Neural progenitor cell (in vitro differentiated cells): ENCODE measurements at regions not wholly inside any gene's neighbourhood (a gene's known extent, or its start where the extent isn't known, plus 50 kb on each side); places are given as distances from the start of the nearest gene placed in this dataset.
"Not testable (repeated sequence)": the region's sequence is repeated elsewhere in the genome, so short reads cannot be mapped to it uniquely, and the experiment has no call there.

Experiments used
- DNase-seq: peaks from one replicate; pipeline ENCODE4 v3.0.0-alpha.2; 2016; ENCODE audit warnings: low spot score
- H2AFZ ChIP-seq: fragments of 200-600 bp; sonication (generic); replicated peaks from 2 replicates; pipeline ENCODE4 v1.6.1; 2016; ENCODE audit warnings: antibody characterized with exemption
- H3F3A ChIP-seq: fragments of 200-600 bp; sonication (generic); 2 replicates; pipeline ENCODE4 v1.6.1; 2016; ENCODE audit warnings: antibody characterized with exemption, low read depth
- H3K27ac ChIP-seq: fragments of 200-600 bp; sonication (generic); 2 replicates; pipeline ENCODE4 v1.5.1; 2016; ENCODE audit warnings: mild to moderate bottlenecking
- H3K27me3 ChIP-seq: fragments of 200-600 bp; sonication (generic); 2 replicates; pipeline ENCODE4 v1.6.1; 2016; ENCODE audit warnings: mild to moderate bottlenecking, moderate library complexity
- H3K36me3 ChIP-seq: fragments of 200-600 bp; sonication (generic); 2 replicates; pipeline ENCODE4 v1.5.1; 2016
- H3K4me1 ChIP-seq: fragments of 200-600 bp; sonication (generic); 2 replicates; pipeline ENCODE4 v1.6.1; 2016; ENCODE audit warnings: mixed run types
- H3K4me2 ChIP-seq: fragments of 200-600 bp; sonication (generic); 2 replicates; pipeline ENCODE4 v1.6.1; 2016
- H3K4me3 ChIP-seq: fragments of 200-600 bp; sonication (generic); 2 replicates; pipeline ENCODE4 v1.5.1; 2016
- H3K79me2 ChIP-seq: fragments of 200-600 bp; sonication (generic); 2 replicates; pipeline ENCODE4 v1.6.1; 2016; ENCODE audit warnings: low read depth
- H3K9ac ChIP-seq: fragments of 200-600 bp; sonication (generic); 2 replicates; pipeline ENCODE4 v1.6.1; 2016
- H3K9me3 ChIP-seq: fragments of 200-600 bp; sonication (generic); 2 replicates; pipeline ENCODE4 v1.5.1; 2016; ENCODE audit warnings: low read depth
- H4K20me1 ChIP-seq: fragments of 200-600 bp; sonication (generic); 2 replicates; pipeline ENCODE4 v1.6.1; 2016; ENCODE audit warnings: low read depth
- H3K27ac Mint-ChIP-seq: 3 replicates; pipeline ENCODE4 v1.8.0; 2021; ENCODE audit warnings: mixed read lengths
- H3K27me3 Mint-ChIP-seq: 2 replicates; pipeline ENCODE4 v1.8.0; 2022; ENCODE audit warnings: low read depth, mild to moderate bottlenecking, inconsistent platforms, moderate library complexity, mixed read lengths; ENCODE audit not compliant: insufficient read depth
- H3K36me3 Mint-ChIP-seq: 3 replicates; pipeline ENCODE4 v1.8.0; 2021; ENCODE audit warnings: mixed read lengths
- H3K4me1 Mint-ChIP-seq: 3 replicates; pipeline ENCODE4 v1.8.0; 2021; ENCODE audit warnings: mixed read lengths
- H3K4me3 Mint-ChIP-seq: 3 replicates; pipeline ENCODE4 v1.8.0; 2021; ENCODE audit warnings: mild to moderate bottlenecking, moderate library complexity, mixed read lengths
- H3K9me3 Mint-ChIP-seq: 3 replicates; pipeline ENCODE4 v1.8.0; 2020; ENCODE audit warnings: mixed read lengths
- EZH2 ChIP-seq: fragments of 200-600 bp; sonication (generic); IDR thresholded peaks from 2 replicates; pipeline ENCODE4 v1.6.1; 2017; ENCODE audit warnings: antibody characterized with exemption, mild to moderate bottlenecking, moderate library complexity
- EZH2phosphoT487 ChIP-seq: fragments of 200-600 bp; sonication (generic); IDR thresholded peaks from 2 replicates; pipeline ENCODE4 v1.6.1; 2017; ENCODE audit warnings: antibody characterized with exemption
- TF ChIP-seq, protein P1 (sequence below): fragments of 200-600 bp; sonication (generic); IDR thresholded peaks from 2 replicates; pipeline ENCODE4 v1.5.1; 2017; ENCODE audit warnings: antibody characterized with exemption, mild to moderate bottlenecking

- no peaks in the 10 kb centered on the region for H3K36me3 ChIP-seq
- TF ChIP-seq, protein P1, sequence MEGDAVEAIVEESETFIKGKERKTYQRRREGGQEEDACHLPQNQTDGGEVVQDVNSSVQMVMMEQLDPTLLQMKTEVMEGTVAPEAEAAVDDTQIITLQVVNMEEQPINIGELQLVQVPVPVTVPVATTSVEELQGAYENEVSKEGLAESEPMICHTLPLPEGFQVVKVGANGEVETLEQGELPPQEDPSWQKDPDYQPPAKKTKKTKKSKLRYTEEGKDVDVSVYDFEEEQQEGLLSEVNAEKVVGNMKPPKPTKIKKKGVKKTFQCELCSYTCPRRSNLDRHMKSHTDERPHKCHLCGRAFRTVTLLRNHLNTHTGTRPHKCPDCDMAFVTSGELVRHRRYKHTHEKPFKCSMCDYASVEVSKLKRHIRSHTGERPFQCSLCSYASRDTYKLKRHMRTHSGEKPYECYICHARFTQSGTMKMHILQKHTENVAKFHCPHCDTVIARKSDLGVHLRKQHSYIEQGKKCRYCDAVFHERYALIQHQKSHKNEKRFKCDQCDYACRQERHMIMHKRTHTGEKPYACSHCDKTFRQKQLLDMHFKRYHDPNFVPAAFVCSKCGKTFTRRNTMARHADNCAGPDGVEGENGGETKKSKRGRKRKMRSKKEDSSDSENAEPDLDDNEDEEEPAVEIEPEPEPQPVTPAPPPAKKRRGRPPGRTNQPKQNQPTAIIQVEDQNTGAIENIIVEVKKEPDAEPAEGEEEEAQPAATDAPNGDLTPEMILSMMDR: no peak
- TF ChIP-seq EZH2phosphoT487 (no peak), EZH2 (no peak)
- no peaks in the 10 kb centered on the region for H3K4me1 ChIP-seq
- DNase-seq: no peak
- Mint-ChIP-seq H3K9me3 (no peaks in the 10 kb centered on the region), H3K27me3 (no peaks in the 10 kb centered on the region), H3K4me1 (no peaks in the 10 kb centered on the region), H3K36me3 (no peaks in the 10 kb centered on the region), H3K4me3 (no peak overlapping the region), H3K27ac (no peak overlapping the region)
- peak overlapping the region; percentile 27 for H2AFZ ChIP-seq
- no peaks in the 10 kb centered on the region for H3K9me3 ChIP-seq
- no peak overlapping the region for H3K4me3 ChIP-seq
- no peak overlapping the region for H3K27ac ChIP-seq
- H3K79me2 ChIP-seq: no peaks in the 10 kb centered on the region
- H3K4me2 ChIP-seq: no peak overlapping the region
- no peaks in the 10 kb centered on the region for H4K20me1 ChIP-seq
- H3K9ac ChIP-seq: no peak overlapping the region
- no peaks in the 10 kb centered on the region for H3K27me3 ChIP-seq
- no peaks in the 10 kb centered on the region for H3F3A ChIP-seq
Observed at GRCh38 chr4:64095398-64095797, 313.9 kb downstream of the TECRL start.

GRCh38 chr4:64079316-64079715 is 329.9 kb downstream of the TECRL start:
- Mint-ChIP-seq H3K4me1 (peaks cover under 1% of the 10 kb centered on the region), H3K4me3 (no peak overlapping the region), H3K27ac (no peak overlapping the region), H3K27me3 (no peaks in the 10 kb centered on the region), H3K36me3 (no peaks in the 10 kb centered on the region), H3K9me3 (peaks cover 3% of the 10 kb centered on the region)
- no peak for DNase-seq
- Histone ChIP-seq H3K36me3 (no peaks in the 10 kb centered on the region), H3K4me1 (no peaks in the 10 kb centered on the region), H4K20me1 (no peaks in the 10 kb centered on the region), H3K27me3 (no peaks in the 10 kb centered on the region), H3K4me3 (no peak overlapping the region), H3K9me3 (no peaks in the 10 kb centered on the region), H3K27ac (no peak overlapping the region), H3K9ac (no peak overlapping the region), H3K79me2 (no peaks in the 10 kb centered on the region), H3K4me2 (no peak overlapping the region), H2AFZ (no peak overlapping the region), H3F3A (no peaks in the 10 kb centered on the region)
- TF ChIP-seq, protein P1: no peak
- TF ChIP-seq EZH2 (no peak), EZH2phosphoT487 (no peak)

DNA sequence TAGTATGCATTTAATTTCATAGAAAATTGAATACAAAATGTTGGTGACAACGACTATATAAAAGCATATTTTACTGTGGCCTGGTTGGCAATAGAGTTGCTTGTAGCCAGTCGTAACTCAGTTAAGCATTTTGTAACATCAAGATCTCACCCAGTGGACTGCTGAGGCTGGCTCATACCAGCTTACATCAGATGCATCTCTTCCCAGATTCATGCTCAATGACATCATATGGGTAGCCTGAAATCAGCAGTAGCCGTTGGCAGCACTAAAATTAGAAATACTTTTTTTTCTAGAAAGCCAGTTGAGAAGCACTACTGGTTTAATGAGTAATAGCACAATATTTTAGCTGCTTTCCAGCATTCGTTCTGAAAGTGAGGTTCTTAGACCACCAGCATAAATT is 341.2 kb downstream of the TECRL start:
- H4K20me1 ChIP-seq: no peaks in the 10 kb centered on the region
- no peak overlapping the region for H3K4me3 ChIP-seq
- H3K9me3 Mint-ChIP-seq: no peaks in the 10 kb centered on the region
- H3K4me1 Mint-ChIP-seq: no peaks in the 10 kb centered on the region
- H3K27ac ChIP-seq: no peak overlapping the region
- no peak overlapping the region for H3K9ac ChIP-seq
- H3K36me3 ChIP-seq: no peaks in the 10 kb centered on the region
- no peaks in the 10 kb centered on the region for H3K9me3 ChIP-seq
- H3K27ac Mint-ChIP-seq: no peak overlapping the region
- H3K4me2 ChIP-seq: no peak overlapping the region
- no peaks in the 10 kb centered on the region for H3F3A ChIP-seq
- no peaks in the 10 kb centered on the region for H3K27me3 Mint-ChIP-seq
- H3K36me3 Mint-ChIP-seq: no peaks in the 10 kb centered on the region
- no peak overlapping the region for H3K4me3 Mint-ChIP-seq
- no peaks in the 10 kb centered on the region for H3K4me1 ChIP-seq
- H2AFZ ChIP-seq: no peak overlapping the region
- no peak for DNase-seq
- H3K27me3 ChIP-seq: no peaks in the 10 kb centered on the region
- TF ChIP-seq EZH2phosphoT487 (no peak), EZH2 (no peak)
- TF ChIP-seq, protein P1: no peak
- no peaks in the 10 kb centered on the region for H3K79me2 ChIP-seq

GRCh38 chr4:64062991-64063390 is 346.3 kb downstream of the TECRL start:
- Histone ChIP-seq H3K27ac (no peak overlapping the region), H3K79me2 (no peaks in the 10 kb centered on the region), H3K27me3 (no peaks in the 10 kb centered on the region), H3K4me3 (no peak overlapping the region), H3K9ac (no peak overlapping the region), H3K9me3 (no peaks in the 10 kb centered on the region), H3K4me1 (no peaks in the 10 kb centered on the region), H3K4me2 (no peak overlapping the region), H2AFZ (no peak overlapping the region), H3F3A (no peaks in the 10 kb centered on the region), H4K20me1 (no peaks in the 10 kb centered on the region), H3K36me3 (no peaks in the 10 kb centered on the region)
- Mint-ChIP-seq H3K27ac (no peak overlapping the region), H3K9me3 (no peaks in the 10 kb centered on the region), H3K27me3 (no peaks in the 10 kb centered on the region), H3K4me1 (peaks cover 2% of the 10 kb centered on the region), H3K36me3 (no peaks in the 10 kb centered on the region), H3K4me3 (no peak overlapping the region)
- TF ChIP-seq EZH2 (no peak), EZH2phosphoT487 (no peak)
- TF ChIP-seq, protein P1: no peak
- DNase-seq: no peak

GRCh38 chr4:64037033-64037432 is 372.2 kb downstream of the TECRL start:
- H4K20me1 ChIP-seq, H3K27me3 Mint-ChIP-seq, H3K4me1 ChIP-seq, DNase-seq, H3K27ac Mint-ChIP-seq, H3K9ac ChIP-seq, H3K27me3 ChIP-seq, H3K79me2 ChIP-seq, H3K36me3 ChIP-seq, H3K27ac ChIP-seq, H2AFZ ChIP-seq, H3K4me3 ChIP-seq, H3K36me3 Mint-ChIP-seq, H3K4me1 Mint-ChIP-seq, H3K9me3 ChIP-seq, H3K9me3 Mint-ChIP-seq, H3F3A ChIP-seq, H3K4me2 ChIP-seq, H3K4me3 Mint-ChIP-seq: not testable (repeated sequence)
